AG04450 (cell line): ENCODE measurements at regions not wholly inside any gene's neighbourhood (a gene's known extent, or its start where the extent isn't known, plus 50 kb on each side); places are given as distances from the start of the nearest gene placed in this dataset.

Source experiments
- CTCF ChIA-PET: fragments of 300-600, 350-600 bp; formaldehyde crosslinking; extraction: SDS; loops from one replicate; lab custom pipeline; 2022; ENCODE audit warnings: antibody characterized with exemption, inconsistent platforms; lab: Charles Lee
- POLR2A ChIA-PET: fragments of 350-600 bp; formaldehyde crosslinking; extraction: SDS; loops from one replicate; lab custom pipeline; 2021; ENCODE audit warnings: antibody characterized with exemption, inconsistent platforms; lab: Yijun Ruan, JAX
- DNase-seq: peaks from one replicate; pipeline ENCODE4 v3.0.0-alpha.2; 2011; ENCODE audit warnings: low read depth, low spot score
- H3K27ac ChIP-seq: one replicate; pipeline ENCODE4 v1.5.1; 2012; ENCODE audit warnings: low read depth, low read length, control low read depth
- H3K27me3 ChIP-seq: one replicate; pipeline ENCODE4 v1.6.0; 2012; ENCODE audit warnings: low read length; ENCODE audit not compliant: control insufficient read depth, insufficient read depth
- H3K4me3 ChIP-seq: 2 replicates; pipeline ENCODE4 v1.5.1; 2011; ENCODE audit warnings: mild to moderate bottlenecking, low read depth, low read length, control low read depth
- H3K9me3 ChIP-seq: 2 replicates; pipeline ENCODE4 v1.5.1; 2012; ENCODE audit warnings: low read length; ENCODE audit not compliant: control insufficient read depth, insufficient read depth
- CTCF ChIP-seq: IDR thresholded peaks from 2 replicates; pipeline ENCODE4 v1.5.1; 2011; ENCODE audit warnings: low read depth, low read length, control low read depth, inconsistent platforms

GRCh38 chr11:71144736-71145135 lies 107.6 kb downstream of the SHANK2 start:
- Histone ChIP-seq H3K9me3 (peaks cover 75% of the 10 kb centered on the region), H3K4me3 (no peak overlapping the region), H3K27me3 (no peaks in the 10 kb centered on the region), H3K27ac (no peak overlapping the region)
- CTCF ChIA-PET: no interaction called here
- POLR2A ChIA-PET: no interaction called here
- no peak for DNase-seq
- TF ChIP-seq CTCF: no peak

GRCh38 chr11:71144010-71144409 lies 108.4 kb downstream of the SHANK2 start:
- POLR2A ChIA-PET: no interaction called here

GRCh38 chr11:71140206-71140919 lies 112.0 kb downstream of the SHANK2 start:
- H3K27ac ChIP-seq: no peak overlapping the region
- no peak overlapping the region for H3K4me3 ChIP-seq
- POLR2A ChIA-PET: no interaction called here
- DNase-seq: no peak
- no peak for TF ChIP-seq CTCF
- no peaks in the 10 kb centered on the region for H3K27me3 ChIP-seq
- CTCF ChIA-PET: no interaction called here
- H3K9me3 ChIP-seq: peaks cover 61% of the 10 kb centered on the region

More at GRCh38 chr11:71144010-71144409, 108.4 kb downstream of the SHANK2 start:
- CTCF ChIA-PET: no interaction called here
- H3K27ac ChIP-seq: no peak overlapping the region
- H3K9me3 ChIP-seq: peaks cover 75% of the 10 kb centered on the region
- no peak overlapping the region for H3K4me3 ChIP-seq
- DNase-seq: no peak
- TF ChIP-seq CTCF: no peak
- H3K27me3 ChIP-seq: no peaks in the 10 kb centered on the region

- H3K9me3 ChIP-seq: peaks cover 62% of the 10 kb centered on the region
- TF ChIP-seq CTCF: no peak
- no peak overlapping the region for H3K27ac ChIP-seq
- CTCF ChIA-PET: no interaction called here
- no peak for DNase-seq
- H3K4me3 ChIP-seq: no peak overlapping the region
- no peaks in the 10 kb centered on the region for H3K27me3 ChIP-seq
- POLR2A ChIA-PET: no interaction called here
These were observed 112.7 kb downstream of the SHANK2 start for GRCh38 chr11:71139516-71140205.

- TF ChIP-seq CTCF: no peak
- CTCF ChIA-PET: interaction anchor here (0.7 kb wide), 1 partner anchor 287 kb away, joined by 4 read pairs; no protein-coding TSS in a partner anchor
- POLR2A ChIA-PET: no interaction called here
These were observed 113.5 kb downstream of the SHANK2 start for GRCh38 chr11:71138737-71139425.

More at GRCh38 chr11:71138737-71139425, 113.5 kb downstream of the SHANK2 start:
- Histone ChIP-seq H3K27ac (no peak overlapping the region), H3K9me3 (peaks cover 60% of the 10 kb centered on the region), H3K27me3 (no peaks in the 10 kb centered on the region), H3K4me3 (no peak overlapping the region)
- DNase-seq: no peak
